Suprapubic skin (tissue), 3 donors: ENCODE measurements at regions not wholly inside any gene's neighbourhood (a gene's known extent, or its start where the extent isn't known, plus 50 kb on each side); places are given as distances from the start of the nearest gene placed in this dataset.
"Not testable (repeated sequence)": the region's sequence is repeated elsewhere in the genome, so short reads cannot be mapped to it uniquely, and the experiment has no call there.

Source experiments
- POLR2A ChIP-seq, 2 donors: fragments of 450-650 bp; IDR thresholded peaks; one replicate each; pipeline ENCODE4 v1.6.1; 2017; ENCODE audit warnings: antibody characterized with exemption in 2 of 2, mild to moderate bottlenecking in 2 of 2, moderate library complexity in 2 of 2
- TF ChIP-seq, protein P1 (sequence below), 2 donors: fragments of 200-600 bp in 1 of 2; fragments of 450-650 bp in 1 of 2; sonication (generic) in 1 of 2; IDR thresholded peaks; one replicate each; pipeline ENCODE4 v1.5.1; 2016 to 2019; ENCODE audit warnings: antibody characterized with exemption in 2 of 2, mild to moderate bottlenecking in 1 of 2, moderate library complexity in 1 of 2

- TF ChIP-seq, protein P1, sequence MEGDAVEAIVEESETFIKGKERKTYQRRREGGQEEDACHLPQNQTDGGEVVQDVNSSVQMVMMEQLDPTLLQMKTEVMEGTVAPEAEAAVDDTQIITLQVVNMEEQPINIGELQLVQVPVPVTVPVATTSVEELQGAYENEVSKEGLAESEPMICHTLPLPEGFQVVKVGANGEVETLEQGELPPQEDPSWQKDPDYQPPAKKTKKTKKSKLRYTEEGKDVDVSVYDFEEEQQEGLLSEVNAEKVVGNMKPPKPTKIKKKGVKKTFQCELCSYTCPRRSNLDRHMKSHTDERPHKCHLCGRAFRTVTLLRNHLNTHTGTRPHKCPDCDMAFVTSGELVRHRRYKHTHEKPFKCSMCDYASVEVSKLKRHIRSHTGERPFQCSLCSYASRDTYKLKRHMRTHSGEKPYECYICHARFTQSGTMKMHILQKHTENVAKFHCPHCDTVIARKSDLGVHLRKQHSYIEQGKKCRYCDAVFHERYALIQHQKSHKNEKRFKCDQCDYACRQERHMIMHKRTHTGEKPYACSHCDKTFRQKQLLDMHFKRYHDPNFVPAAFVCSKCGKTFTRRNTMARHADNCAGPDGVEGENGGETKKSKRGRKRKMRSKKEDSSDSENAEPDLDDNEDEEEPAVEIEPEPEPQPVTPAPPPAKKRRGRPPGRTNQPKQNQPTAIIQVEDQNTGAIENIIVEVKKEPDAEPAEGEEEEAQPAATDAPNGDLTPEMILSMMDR (IDR thresholded peaks at IDR 0.05): not testable (repeated sequence)
- TF ChIP-seq POLR2A (IDR thresholded peaks at IDR 0.05): not testable (repeated sequence)
Observed at GRCh38 chr6:133093211-133093610, 147.9 kb upstream of the EYA4 start.
